Suprapubic skin (tissue), 3 donors: ENCODE measurements at regions not wholly inside any gene's neighbourhood (a gene's known extent, or its start where the extent isn't known, plus 50 kb on each side); places are given as distances from the start of the nearest gene placed in this dataset.

Source experiments
- EP300 ChIP-seq: sonication (generic); formaldehyde crosslinking; IDR thresholded peaks from one replicate; pipeline ENCODE4 v1.6.1; 2017; ENCODE audit warnings: antibody characterized with exemption
- TF ChIP-seq, protein P1 (sequence below), 2 donors: fragments of 200-600 bp in 1 of 2; fragments of 450-650 bp in 1 of 2; sonication (generic) in 1 of 2; IDR thresholded peaks; one replicate each; pipeline ENCODE4 v1.5.1; 2016 to 2019; ENCODE audit warnings: antibody characterized with exemption in 2 of 2, mild to moderate bottlenecking in 1 of 2, moderate library complexity in 1 of 2

DNA sequence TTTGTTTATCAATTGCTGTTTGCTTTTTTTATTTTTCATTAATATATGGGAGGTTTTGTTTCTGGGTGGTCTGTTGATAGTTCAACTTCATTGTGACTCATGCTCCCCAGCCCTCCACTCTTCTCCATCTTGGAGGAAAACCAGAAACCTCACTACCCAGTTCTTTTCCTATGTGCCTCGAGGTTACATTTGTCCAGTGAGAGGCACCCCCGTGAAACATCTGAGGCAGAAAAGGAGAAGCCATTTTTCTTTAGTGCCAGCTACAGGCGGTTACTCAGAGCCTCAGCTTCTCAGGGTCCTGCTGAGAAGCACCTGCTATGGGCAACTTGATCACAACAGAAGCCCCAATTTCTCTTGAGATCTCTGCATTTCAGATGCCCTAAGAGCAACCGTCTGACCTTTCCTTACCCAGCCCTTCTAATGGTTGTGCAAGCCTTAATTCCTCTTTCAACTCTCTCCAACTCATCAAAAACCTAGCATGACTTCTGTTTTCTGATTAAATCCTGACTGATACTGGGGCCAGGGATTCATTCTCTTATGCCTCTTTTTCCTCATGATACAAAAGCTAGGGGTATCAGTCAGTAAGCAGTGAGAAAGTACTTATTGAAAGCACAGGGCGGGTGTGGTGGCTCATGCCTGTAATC lies 144.6 kb downstream of the ELOVL4 start:
- TF ChIP-seq, protein P1, sequence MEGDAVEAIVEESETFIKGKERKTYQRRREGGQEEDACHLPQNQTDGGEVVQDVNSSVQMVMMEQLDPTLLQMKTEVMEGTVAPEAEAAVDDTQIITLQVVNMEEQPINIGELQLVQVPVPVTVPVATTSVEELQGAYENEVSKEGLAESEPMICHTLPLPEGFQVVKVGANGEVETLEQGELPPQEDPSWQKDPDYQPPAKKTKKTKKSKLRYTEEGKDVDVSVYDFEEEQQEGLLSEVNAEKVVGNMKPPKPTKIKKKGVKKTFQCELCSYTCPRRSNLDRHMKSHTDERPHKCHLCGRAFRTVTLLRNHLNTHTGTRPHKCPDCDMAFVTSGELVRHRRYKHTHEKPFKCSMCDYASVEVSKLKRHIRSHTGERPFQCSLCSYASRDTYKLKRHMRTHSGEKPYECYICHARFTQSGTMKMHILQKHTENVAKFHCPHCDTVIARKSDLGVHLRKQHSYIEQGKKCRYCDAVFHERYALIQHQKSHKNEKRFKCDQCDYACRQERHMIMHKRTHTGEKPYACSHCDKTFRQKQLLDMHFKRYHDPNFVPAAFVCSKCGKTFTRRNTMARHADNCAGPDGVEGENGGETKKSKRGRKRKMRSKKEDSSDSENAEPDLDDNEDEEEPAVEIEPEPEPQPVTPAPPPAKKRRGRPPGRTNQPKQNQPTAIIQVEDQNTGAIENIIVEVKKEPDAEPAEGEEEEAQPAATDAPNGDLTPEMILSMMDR (IDR thresholded peaks at IDR 0.05): no peak
- no peak for TF ChIP-seq EP300
